Kasumi-1 (cell line): ENCODE measurements at regions not wholly inside any gene's neighbourhood (a gene's known extent, or its start where the extent isn't known, plus 50 kb on each side); places are given as distances from the start of the nearest gene placed in this dataset.

ENCODE experiments used
- DNase-seq, 2 experiments: peaks; one replicate each; lab custom pipeline; 2025; lab: John Stamatoyannopoulos, UW

DNA sequence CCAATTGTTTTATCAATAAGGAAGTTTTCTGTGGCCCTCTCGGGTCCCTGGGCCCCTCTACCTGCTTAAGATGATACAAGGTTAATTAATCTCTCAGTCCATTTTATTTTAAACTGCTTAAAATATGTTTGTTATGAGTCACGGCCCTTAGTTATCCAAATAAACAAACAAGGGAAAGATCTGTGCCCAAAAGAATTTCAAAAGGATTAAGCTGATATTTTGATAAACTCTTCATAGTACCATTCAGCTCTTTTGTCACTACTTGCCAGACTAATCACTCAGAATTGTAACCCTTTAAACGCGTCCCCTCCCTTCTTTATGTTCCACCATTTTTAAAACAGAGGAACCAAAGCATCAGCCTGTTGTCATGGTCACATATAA is 144.7 kb upstream of the STK17B start:
- DNase-seq: no peak

DNA sequence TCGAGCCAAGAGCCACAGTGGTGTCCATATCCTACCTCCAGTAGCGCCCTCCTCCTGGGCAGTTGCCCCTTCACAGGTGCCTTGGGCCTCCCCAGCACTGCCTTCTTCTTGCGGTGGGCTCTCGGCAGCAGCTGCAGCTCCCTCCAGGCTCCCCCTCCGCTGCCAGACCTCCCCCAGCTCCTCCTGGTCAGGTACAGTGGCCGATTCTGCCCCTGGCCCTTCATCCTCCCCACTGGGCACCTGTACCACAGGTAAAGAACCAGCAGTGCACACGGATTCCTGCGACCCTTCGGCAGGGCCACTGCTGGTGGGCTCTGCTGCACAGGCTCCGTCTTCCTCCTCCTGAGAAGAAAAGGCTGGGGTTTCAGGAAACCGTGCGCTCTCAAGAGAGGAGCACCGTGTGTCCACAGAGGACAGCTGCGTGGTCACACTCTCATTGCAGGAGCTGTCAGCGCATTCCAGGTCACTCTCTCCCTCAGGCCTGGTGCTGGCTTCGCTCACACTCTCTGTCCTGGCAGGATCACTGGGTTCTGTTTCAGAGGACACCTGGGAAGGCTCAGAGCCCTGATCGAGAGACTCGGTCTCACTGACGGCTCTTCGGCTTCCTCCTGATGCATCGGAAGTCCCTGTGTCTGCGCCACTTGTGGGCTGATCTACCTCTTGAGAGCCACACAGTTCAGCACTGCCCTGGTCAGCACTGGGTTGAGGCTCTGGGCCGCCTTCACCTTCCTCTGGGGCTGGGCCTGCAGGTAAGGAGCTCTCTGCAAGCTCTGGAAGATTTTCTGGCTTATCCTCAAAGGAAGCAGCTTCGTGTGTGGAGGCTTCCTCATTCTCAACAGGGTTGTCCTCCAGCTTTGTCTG is 147.4 kb upstream of the STK17B start:
- no peak for DNase-seq

DNA sequence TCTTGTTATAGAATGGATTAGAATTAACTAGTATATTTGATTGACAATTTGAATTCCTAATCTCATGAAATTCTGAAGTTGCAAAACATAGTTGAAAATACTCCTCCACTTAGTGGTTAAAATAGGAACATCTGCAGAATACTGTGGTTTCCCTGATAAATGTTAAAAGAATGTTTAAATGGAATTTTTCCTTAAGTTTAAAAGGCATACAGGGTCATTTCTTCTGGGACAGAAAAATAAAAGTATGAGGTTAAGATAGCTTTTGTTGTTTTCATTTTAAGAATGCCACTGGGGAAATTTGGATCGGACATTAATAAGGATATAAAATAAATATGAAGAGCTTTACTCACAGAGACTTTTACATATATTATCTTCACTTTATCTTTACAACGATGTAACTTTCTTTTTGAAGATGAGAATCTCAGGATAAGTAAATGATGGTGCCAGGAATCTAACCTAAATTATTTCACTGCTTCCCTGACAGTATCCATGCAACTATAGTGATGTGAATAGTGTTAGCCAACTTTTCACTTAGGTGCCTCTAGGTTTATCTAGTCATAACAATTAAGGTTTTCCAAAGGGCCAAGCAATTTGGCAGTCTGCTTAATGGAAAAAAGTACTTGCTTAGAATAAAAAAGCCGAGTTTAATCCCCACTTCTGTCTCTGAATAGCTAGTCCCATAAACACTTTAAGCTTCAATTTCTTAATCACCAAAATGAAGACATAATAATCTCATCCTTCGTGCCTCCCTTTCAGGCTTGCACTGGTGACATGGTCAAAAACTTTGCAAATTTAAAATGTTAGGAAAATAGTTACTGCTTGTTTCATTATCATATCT is 151.8 kb upstream of the STK17B start:
- DNase-seq: peak in 1 of 2 experiments; percentile 14

DNA sequence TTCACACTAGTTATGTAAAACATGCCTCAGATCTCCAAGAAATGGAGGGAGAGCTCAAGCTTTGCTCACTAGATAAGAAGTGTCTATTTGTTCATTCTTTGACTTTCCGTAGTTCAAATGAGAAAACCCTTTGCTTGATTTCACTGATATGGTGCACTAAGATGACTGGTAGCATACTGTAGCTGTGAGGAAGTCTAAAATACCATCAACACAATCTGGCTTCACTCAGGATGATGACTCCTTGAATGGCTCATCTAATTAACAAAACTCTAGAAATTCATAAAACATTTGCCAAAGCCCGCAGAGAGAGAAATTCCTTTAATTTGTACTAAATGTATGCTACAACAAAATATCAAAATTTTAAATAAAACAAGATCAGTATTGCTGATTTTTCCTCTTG is 152.8 kb upstream of the STK17B start:
- no peak for DNase-seq

DNA sequence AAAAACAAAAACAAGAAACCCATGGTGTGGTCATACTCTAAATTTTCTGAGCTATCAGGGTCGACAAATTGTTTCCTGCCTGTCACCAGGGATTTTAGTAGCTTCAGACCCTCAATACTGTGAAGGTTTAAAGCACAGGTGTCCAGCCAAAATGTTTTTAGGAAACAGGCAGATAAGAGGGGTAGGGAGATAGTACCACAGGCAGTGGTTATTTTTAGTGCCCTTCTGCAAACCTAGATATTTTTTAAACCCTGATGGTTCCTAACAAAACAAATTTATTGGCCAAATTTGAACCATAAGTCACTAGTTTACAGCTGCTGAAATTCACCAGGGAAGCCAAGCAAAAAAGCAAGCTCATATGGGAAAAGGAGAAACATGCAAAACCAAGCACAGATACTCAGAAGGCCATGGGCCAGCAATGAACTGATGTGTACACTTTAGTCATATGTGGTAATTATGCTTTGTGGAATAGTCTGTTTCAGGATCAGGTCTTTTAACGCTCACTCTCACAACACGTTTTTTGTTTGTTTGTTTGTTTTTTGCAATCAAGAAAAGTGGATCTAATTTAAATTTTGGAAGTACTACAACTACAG is 156.8 kb upstream of the STK17B start:
- no peak for DNase-seq

DNA sequence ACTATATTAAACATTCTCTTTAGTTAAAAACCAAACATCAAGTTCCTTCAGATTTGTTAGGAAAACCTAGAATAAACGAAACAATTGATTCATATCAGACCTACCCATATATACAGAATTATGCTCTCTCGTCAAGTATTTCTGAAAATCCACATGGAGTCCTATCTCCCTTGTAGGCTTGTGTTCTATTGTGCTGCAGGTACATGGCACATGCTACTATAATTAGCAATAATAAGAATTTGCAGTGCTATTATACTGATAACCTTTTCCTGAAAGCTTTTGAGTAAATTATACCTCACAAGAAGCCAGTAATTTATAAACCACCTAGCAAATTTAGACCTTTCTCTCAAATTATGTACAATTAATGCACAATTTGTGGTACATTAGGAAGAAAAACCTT is 158.6 kb upstream of the STK17B start:
- no peak for DNase-seq

DNA sequence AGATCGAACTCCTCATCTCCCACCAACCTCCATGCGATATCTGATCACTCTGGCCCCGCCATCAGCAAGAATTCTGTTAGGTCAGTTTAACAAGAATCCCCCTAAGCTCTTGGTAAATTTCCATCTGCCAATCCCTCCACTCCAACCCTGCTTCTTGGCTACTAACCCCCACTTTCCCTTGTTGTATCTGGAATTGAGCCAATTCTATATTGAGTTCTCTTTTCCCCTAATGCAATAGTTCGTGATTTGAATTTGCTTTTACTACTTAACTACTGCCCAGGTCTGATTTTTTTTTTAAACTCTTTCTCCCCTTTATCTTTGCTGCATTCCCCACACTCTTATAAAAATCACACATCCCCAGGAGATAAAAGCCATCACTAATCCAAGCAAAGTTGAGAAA is 159.3 kb upstream of the STK17B start:
- no peak for DNase-seq

DNA sequence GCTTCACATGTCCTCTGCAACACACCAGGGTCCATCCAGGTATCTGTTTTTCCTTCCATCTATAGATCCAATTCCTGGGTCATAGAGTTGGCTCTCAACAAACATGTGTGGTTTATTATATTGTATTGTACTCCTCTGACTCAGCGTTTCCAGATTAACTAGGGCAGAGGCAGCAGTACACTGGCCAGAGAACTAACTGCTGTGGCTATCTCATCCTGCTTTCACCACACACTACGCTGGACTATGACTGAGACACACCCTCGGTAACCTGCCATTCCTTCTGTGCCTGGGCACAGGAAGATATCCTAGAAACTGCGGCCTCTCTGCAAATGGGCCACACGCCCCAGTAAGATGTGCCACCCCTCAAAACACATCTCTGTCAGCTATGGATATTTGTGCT is 159.8 kb upstream of the STK17B start:
- DNase-seq: no peak

DNA sequence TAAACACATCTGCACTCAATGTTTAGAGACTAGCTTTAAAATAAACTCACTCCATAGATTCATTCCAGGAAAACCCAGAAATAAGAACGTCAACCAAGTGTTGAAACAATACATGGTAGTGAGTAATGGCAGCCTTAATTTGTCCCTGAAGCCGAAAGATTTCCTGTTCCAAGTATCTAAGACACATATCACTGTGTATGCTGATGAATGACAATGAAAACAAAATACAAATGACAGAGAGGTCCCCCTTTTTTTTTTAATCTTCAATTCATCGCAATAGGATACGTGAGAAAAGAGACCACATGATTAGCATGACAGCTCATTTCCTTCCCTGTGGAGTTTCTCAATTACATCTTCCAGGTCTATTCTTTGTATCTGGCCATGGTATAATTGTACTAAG is 160.5 kb upstream of the STK17B start:
- DNase-seq: no peak

DNA sequence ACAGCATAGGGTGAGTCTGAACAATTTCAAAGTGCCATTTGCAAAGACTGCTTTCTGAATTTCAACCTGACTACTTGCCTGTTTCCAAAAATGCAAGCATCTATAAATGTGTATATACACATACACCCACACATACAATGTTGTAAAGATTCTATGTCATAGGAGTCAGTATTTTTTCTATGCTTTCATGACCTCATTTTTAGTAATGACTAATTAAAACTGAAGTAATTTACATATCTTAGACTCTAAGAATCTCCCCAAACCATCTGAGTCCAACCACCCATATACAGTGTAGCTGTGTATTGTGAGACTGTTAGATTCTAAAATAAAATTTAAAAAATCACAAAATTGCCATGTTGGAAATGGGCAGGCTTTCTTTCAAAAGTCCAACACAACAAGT is 162.0 kb upstream of the STK17B start:
- no peak for DNase-seq

DNA sequence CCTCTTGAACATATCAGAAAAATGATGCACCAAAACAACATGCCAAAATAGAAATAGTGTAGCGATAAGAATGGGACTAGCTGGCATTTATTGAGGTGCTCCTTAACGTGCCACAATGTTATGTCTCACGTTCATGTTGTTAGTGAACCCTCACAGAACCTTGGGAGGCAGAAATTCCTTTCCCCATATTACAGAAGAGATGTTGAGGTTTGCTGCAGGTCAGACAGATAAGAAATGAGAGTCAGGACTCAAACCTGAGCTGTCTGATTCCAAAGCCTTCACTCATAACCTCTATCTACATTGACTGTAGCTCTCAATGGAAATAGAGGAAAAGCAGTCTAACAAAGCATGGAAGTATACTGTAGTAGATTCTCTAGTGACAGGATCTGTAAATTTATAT is 163.3 kb upstream of the STK17B start:
- DNase-seq: no peak

DNA sequence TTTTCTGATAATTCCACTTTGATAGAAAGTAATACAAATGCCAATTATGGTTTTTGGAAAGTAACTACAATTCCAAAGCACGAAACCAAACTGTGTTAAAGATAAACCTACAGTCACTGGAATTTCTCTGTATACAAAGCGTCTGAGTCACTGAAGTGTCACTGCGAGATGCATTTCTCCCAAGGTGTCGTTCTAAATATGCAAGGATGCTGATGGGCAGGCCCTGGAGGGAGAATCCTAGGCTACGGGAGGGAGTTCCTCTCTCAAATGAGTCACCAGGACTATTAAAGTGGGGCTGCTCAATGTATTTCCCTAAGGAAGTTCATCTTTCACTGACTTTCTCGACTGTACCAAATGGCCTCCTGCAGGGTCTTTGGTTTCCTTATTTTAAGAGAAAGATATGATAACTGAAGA is 163.8 kb upstream of the STK17B start:
- DNase-seq: no peak

DNA sequence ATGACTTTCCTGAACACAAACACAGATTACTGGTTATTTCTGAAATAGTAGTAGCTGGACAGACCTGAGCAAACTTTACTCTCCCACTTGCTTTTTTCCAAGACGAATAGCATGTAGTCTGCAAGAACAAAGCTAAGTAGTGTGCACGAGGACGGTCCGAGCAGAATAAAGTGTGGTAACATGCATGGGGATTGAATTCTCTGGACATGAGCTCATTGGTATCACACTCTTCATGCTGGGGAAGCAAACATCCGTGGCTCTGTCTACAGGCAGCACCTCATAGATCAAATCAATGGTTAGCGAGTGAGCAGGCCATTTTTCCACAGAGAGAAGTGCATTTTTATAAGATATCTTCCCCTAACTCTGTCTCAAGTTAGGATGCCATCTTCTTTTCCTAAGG is 164.8 kb upstream of the STK17B start:
- DNase-seq: no peak

DNA sequence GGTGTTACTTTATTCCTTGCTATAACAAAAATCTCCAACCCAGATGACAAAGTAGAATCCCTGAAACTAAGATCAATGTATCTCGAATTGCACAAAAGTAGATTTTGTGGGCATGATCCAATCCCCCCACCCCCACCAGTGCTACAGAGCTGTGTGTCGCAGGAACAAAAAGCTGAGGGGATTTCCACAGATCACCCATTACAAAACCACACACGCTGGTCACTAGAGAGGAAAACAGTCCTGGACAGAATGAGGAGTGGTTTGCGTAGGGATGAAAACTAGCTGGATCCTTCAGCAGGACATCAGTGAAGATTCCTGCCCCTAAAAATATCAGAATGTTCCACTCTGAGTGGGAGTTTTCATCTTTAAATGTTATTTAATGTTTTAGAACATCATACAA is 165.3 kb upstream of the STK17B start:
- DNase-seq: no peak

DNA sequence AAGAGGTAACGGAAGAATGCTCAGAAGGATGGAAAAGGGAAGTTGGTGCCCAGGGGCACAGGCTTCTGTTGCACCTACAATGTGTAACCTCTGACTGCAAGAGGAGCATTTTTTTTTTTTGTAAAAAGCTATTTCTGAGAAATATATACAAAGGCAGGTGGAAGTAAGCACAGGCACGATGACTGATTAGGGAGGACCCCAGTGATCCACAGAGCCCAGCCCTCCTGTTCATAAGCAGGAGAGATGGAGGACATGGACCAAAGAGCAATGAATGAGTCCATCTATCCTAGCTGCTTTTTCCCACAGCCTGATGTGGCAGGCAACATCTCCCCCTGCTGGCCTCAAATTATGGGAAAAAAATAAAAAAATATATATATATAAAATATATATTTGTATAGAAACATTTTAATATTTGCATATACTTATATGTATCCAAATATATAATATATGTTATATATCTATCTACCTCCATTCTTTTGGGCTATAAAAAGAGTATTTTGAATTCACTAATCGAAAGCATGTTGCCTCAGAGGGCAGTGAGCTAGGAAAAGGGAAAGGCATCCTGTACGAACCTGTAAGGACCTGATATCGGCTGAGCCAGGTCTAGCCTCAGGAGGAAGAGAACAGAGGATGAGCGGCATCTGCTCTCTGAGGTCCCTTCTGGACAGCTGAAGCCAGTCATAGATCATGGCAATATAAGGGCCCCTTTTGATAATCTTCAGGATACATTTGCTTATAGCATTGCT is 166.0 kb upstream of the STK17B start:
- DNase-seq: peak; percentile 63 to 66

DNA sequence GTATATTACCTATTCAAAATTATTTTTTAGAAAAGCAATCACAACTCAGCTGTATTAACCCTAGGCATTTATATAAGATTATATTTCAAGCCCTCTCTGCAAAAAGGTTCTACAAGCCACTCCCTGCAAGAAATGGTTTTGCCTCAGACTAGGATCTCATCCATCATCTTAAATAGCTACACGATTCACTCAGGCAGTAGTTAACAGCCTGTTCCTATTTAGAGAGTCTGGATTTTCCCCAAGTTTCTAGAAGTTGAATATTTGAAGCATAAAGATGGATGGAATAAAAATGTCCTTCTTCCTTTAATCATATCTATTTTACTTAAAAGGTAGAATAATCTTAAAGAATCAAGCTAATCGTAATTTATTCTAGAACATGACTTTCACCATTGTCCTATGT is 167.1 kb upstream of the STK17B start:
- no peak for DNase-seq

DNA sequence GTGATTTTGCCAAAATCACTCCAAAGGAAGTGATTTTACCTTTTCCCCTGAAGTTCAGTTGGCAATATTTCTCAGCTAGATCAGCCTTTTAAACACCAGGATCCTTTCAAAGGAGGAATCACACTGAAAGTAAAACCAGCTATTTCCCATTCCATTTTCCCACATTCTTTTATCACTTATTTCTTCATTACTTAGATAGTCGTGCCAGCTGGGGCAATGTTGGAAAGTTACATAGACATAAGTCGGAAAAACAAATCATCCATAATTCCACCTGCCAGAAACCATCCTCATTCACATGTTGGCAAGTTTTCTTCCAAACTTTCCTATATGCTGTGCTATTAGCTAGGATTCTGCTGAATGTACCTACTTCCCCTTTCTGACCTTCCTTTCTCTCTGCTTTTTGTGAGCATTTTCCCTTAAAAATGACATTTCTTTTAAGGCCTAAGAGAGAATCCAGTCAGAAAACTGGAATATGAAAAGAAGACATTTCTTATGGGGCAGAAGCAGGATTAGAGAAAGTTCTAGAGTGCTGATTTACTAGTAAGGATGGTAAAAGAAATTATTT is 170.0 kb upstream of the STK17B start:
- peak; percentile 28 to 38 for DNase-seq

DNA sequence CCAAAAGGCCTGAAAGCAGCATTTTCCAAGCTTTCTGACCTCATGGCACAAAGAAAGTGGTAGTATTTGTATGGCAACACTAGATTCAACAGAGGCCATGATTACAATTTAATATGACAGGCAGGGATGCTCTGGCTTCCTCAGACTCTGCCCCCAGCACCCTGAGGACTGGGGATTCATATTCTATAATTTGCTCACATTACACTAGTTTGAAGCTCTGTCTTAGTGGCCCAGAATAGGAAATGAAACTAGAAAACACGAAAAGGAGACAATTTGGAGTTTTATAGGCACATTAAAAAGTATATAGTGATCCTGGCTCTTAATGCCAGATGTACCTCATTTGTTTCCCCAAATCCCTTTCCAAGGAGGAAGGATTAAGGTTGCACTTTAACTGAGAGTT is 173.0 kb upstream of the STK17B start:
- no peak for DNase-seq

DNA sequence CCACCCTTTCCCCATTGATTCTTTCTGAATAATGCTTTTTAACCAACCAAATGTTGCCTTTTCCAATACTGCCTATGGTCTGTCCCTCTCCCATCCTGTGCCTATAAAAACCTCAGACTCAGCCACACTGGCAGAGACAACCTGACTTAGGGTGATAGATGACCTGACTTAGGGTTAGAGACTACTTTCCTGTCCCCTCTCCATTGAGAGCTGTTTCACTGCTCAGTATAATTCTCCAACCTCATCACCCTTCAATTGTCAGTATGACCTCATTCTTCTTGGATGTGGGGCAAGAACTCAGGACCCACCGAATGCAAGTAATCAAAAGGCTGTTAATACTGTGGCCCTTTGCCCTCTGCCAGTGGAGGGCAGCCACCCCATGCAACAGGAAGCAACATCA is 182.3 kb upstream of the STK17B start:
- DNase-seq: no peak

DNA sequence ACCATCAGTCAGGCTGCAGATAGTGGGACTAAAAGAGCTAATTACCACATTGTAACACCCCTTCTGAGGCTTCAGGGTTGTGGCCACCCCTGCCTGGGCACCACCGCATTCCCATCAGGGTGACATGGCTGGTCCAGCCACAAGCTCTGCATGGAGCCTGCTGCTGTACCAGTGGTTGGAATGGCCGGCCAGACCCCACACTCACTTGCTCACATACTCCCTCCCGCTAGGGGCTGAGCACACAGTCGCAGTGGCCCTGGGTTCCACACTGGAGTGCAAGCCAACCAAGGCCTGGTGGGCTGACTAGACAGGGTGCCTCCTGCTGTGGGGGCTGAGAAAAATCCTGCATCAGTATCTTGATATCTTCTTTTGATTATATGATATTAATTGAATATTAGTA is 182.8 kb upstream of the STK17B start:
- DNase-seq: no peak

DNA sequence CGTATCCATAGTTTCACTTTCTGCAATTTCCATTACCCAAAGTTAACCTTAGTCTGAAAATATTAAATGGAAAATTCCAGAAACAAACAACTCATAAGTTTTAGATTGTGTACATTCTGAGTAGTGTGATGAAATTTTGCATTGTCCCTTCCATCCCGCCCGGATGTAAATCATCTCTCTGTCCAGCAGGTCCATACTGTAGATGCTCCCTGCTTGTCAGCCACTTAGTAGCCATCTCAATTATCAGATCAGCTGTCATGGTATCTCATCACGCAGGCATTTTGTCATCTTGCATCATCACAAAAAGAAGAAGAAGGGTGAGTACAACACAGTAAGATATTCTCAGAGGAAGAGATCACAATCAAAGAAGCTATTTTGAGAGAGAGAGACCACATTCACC is 185.0 kb upstream of the STK17B start:
- DNase-seq: no peak

DNA sequence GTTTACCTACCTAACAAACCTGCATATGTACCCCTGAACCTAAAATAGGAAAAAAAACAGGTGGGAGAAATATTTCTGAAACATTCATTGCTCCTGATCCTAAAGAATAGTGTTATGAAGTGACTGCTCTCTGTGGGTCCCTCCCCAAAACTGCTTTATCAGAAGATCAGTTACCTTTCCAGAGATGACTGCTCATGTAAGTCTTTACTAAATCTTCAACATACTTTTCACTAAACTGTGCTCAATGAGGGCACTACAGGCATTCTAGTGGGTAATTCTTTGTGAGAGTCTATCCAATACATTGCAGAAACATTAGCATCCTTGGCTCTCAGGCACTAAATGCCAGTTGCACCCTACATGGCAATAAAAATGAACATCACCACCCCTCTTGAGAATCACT is 189.3 kb upstream of the STK17B start:
- no peak for DNase-seq
